ENCODE measurements at regions not wholly inside any gene's neighbourhood (a gene's known extent, or its start where the extent isn't known, plus 50 kb on each side); places are given as distances from the start of the nearest gene placed in this dataset.

- Histone ChIP-seq H4K20me1 (ENCODE audit: control insufficient read depth, insufficient read depth) (no peaks in the 10 kb centered on the region), H3K27me3 (replicated peaks in 1 of 2; ENCODE audit: control insufficient read depth in 2 of 2, insufficient read depth in 2 of 2, low read length in 1 of 2) (no peaks in the 10 kb centered on the region), H3K36me3 (ENCODE audit: control insufficient read depth in 2 of 2, insufficient read depth in 2 of 2, low read length in 1 of 2) (no peaks in the 10 kb centered on the region), H3K4me3 (no peak overlapping the region), H3K9ac (ENCODE audit: control insufficient read depth, insufficient read depth, low read length) (no peak overlapping the region), H3K27ac (ENCODE audit: control insufficient read depth, insufficient read depth) (no peak overlapping the region), H3K79me2 (ENCODE audit: control insufficient read depth, insufficient read depth, low read length) (no peaks in the 10 kb centered on the region), H3K4me1 (ENCODE audit: control insufficient read depth, insufficient read depth, low read length) (peaks cover 7% of the 10 kb centered on the region; the same call in 1 of the 2 replicates), H2AFZ (ENCODE audit: control insufficient read depth, low read depth, low read length) (no peak overlapping the region), H3K4me2 (ENCODE audit: control insufficient read depth, insufficient read depth) (no peak overlapping the region), H3K9me3 (replicated peaks; ENCODE audit: control insufficient read depth, insufficient read depth, low read length) (peaks cover 3% of the 10 kb centered on the region; the same call in 1 of the 3 replicates)
- in situ Hi-C loops (cut with MboI) (no loop called here), intact Hi-C loops (cut with micrococcal nuclease; ENCODE audit: unreplicated experiment) (no loop called here)
- TF ChIP-seq BRCA1 (IDR thresholded peaks at IDR 0.05; ENCODE audit: low read depth, low read length): no peak
- no peak for TF ChIP-seq CUX1 (IDR thresholded peaks at IDR 0.05; ENCODE audit: insufficient replicate concordance, low read depth, low read length)
- TF ChIP-seq CBX5 (IDR thresholded peaks at IDR 0.05; ENCODE audit: low read depth): no peak
- no peak for TF ChIP-seq YY1 (IDR thresholded peaks at IDR 0.05; ENCODE audit: low read depth, low read length)
- TF ChIP-seq NFIC (IDR thresholded peaks at IDR 0.05; ENCODE audit: low read depth, low read length): no peak
- TF ChIP-seq HCFC1 (IDR thresholded peaks at IDR 0.05; ENCODE audit: low read length): no peak
- no peak for TF ChIP-seq ZNF274 (IDR thresholded peaks at IDR 0.05; ENCODE audit: insufficient read depth, insufficient read length)
- TF ChIP-seq BMI1 (IDR thresholded peaks at IDR 0.05; ENCODE audit: borderline replicate concordance): no peak
- TF ChIP-seq EGR1 (IDR thresholded peaks at IDR 0.05; ENCODE audit: borderline replicate concordance in 1 of 2, low read depth in 2 of 2, low read length in 2 of 2): no peak
- no peak for TF ChIP-seq CHD2 (IDR thresholded peaks at IDR 0.05; ENCODE audit: borderline replicate concordance, low read depth, low read length)
- no peak for TF ChIP-seq ZNF217 (IDR thresholded peaks at IDR 0.05)
- ChIA-PET SMC1A (ENCODE audit: uncharacterized antibody, unreplicated experiment) (no interaction called here), CTCF (no interaction called here), RAD21 (ENCODE audit: unreplicated experiment) (no interaction called here), POLR2A (no interaction called here)
- BruUV-seq (replicated peaks): no TSS peak
- 8% methylated on average over 3 of the region's 3 CpGs for WGBS (ENCODE audit: insufficient coverage, insufficient replicate concordance, low lambda C conversion rate, missing lambda C conversion rate)
- no peak for DNase-seq (ENCODE audit: low read depth, low spot score)
- ATAC-seq: no peak
- no peak for FAIRE-seq
These were observed 69.3 kb upstream of the NEBL start for GRCh38 chr10:20966426-20966825.
